Right ventricle myocardium superior (tissue), 1 donor: ENCODE measurements at regions not wholly inside any gene's neighbourhood (a gene's known extent, or its start where the extent isn't known, plus 50 kb on each side); places are given as distances from the start of the nearest gene placed in this dataset.

Experiments
- ATAC-seq: fragments of 200-7000 bp; cut with Tn5 transposase; one replicate; pipeline ENCODE4 v1.9.1; 2020; ENCODE audit warnings: mild to moderate bottlenecking; ENCODE audit not compliant: poor library complexity
- DNase-seq: peaks from one replicate; pipeline ENCODE4 v3.0.0-alpha.2; 2020
- intact Hi-C: fragments of 100-400 bp; cut with DNase I; formaldehyde crosslinking; loops from one replicate; pipeline ENCODE4 v1.11.2; 2022
- donor health status: DM: no; HTN: yes; CAD: no; lungs with severe emphysema.

DNA sequence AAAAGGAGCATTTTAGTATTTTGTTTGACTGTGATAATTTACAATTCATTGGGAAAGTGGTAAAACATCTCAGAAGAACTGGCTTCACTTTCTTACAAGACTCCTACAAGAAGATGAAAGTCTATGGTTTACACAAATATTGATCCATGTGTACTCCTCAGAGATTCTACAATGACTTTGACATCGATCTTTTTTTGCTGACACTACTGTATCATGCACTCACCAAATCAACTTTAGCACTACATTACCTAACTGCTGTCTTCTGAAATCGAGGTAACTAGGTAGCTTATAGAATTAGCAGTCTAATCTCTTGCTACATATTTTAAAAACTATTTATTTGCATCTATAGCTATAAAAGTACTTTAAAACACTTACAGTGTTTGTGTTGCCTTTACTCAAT lies 757.6 kb downstream of the TBL1XR1 start:
- DNase-seq (no peak), ATAC-seq (no peak)
- intact Hi-C loops: no loop called here

DNA sequence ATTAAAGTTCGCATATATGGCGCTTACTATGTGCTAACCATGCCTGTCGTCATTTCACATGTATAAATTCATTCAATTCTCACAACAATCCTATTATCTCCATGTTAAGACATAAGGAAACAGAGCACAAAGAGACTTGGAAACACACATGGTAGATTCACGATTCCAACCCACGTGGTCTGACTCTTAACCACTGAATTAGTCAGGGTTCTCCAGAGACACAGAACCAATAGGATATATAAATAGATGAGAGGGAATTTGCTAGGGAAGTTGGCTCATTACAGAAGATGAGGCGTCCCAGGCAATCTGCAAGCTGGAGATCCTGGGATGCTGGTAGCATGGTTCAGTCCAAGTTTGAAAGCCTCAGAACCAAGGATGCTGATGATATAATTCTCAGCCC lies 765.3 kb downstream of the TBL1XR1 start:
- intact Hi-C loops: no loop called here
- DNase-seq (no peak), ATAC-seq (no peak)

DNA sequence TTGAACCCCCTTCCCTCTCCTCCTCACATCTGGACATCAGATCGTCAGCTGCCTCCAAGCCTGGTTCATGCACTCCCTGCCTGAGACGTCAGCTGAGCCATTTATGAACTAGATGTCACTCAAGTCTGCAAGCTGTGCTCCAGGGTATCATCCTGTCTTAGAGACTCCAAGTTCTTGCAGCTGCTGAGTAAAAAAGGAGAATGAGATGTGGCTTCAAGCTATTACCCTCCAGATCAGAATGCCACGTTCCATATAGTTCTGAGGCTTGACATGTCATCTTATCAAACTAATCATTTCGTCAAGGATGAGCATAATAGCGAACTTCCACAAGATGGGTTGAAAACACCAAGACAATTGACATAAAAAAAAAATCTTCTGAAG lies 766.3 kb downstream of the TBL1XR1 start:
- intact Hi-C loops: no loop called here
- no peak for ATAC-seq

DNA sequence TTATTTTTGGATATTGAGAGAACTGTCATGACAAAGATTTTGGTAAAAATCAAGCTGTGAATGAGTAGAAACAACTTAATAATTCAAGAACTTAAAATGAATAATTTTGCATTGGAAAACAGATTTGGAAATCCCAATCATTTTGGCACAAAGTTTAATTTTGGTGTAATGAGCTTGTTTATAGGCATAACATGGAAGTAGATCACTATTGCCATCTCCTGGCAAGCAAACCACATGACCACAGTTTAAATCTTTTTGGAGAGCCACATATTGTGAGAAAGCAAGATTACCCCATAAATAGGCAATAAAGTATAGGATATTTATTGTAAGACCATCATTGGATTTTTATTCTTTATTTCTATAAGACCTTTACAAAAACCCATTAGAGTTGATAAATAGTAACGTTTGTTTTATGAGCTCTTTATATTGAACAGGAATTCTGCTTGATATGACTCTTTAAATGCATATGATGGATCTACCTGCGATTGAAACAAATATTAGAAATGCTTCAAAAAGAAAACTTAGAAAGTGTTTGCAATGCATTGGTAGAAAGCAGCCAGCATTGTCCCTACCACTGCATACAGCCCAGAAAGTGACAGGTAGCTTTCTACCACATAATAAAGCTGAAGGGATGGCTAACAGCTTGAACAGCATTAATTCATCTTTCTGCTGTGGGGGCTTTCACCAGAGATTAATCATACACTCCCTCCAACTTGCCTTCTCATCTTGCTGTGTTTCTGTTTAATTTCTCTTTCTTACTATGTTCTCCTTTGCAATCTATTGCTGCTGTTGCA lies 766.8 kb downstream of the TBL1XR1 start:
- ATAC-seq (no peak), DNase-seq (no peak)
- intact Hi-C loops: no loop called here

More for the DNA sequence above, 766.3 kb downstream of the TBL1XR1 start:
- DNase-seq: no peak

DNA sequence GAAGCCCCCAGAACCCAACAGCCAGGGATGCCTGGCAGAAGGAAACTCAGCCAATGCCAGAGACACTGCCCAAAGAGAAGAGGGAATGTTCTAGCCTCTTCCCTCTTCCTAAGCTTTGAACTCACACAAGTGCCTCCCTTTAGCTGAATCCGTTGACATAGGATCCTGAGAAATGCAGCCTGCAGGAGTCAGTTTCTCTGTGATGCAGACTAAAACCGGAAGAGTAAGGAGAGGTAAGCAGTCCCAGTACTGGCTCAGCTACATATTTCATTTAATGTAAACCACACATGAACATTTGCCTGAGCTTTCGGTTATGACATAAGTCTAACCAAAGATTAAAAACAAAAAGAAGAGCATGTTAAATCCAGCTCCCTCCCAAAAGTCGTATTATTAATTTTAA lies 768.7 kb downstream of the TBL1XR1 start:
- ATAC-seq (no peak), DNase-seq (no peak)
- intact Hi-C loops: no loop called here

DNA sequence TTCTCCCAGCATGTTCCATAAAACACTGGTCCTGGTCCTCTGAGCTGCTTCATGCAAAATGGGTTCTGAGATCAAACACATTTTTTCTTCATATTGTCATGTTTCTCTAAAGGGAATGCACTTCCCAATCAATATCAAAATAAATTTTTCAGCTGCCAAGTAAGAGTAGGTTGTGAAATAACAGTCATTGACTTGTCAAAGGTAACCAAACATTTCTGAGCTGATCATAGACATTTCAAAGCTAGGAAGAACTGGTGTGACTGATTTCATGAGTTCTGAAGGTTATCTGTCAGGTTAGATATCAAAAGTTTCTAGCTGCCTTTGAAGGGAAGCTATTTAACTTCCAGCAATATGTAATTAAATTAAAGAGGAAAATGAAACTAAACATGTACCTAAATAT lies 770.9 kb downstream of the TBL1XR1 start:
- ATAC-seq: no peak
- intact Hi-C loops: no loop called here

DNA sequence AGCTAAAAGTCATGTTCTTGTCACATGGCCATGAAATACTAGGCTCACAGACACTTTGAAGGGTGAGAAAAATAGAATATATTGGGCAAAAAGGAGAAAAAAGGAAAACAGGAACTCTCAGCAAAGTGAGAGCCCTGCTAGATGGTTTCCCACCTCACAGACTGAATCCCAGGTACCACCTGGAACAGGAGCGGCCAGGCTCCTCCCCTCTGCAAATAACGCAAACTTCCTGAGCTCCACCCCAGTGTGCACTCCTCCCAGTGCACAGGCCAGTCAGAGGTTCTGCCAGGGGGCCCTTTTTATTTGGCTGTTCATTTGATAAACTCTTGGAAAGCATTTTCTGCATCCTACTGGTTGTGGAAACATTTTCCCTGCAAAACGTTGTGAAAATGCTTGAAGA lies 780.4 kb downstream of the TBL1XR1 start:
- intact Hi-C loops: no loop called here
- ATAC-seq (no peak), DNase-seq (no peak)

More for the DNA sequence above, 770.9 kb downstream of the TBL1XR1 start:
- no peak for DNase-seq

DNA sequence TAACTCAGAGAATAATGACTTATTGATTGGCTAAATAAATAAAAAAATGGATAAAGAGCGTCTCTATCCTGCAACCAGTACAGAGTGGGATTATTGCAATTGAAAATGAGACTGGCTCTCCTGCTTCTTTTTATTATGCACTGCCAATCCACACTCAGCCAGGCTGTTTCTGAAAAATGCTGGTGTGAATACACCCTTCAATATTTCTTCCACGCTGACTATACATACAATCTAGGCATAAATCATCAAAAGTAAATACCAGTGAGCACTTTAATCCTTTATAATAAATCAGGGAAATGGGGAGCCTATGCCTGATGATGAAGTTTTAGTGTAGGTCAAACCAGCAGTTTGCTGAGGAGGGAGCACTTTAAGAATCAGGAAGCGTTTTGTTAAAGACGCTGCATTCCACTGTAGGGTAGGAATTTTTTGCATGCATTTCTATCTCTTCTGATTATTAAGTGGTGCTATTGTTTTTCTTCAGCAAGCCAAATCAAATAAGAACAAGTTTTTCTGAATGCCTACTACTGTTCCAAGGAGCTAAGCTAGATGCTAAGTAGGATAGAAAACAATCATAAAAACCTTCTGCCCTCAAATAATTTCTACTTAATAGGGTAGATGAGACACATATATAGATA lies 781.5 kb downstream of the TBL1XR1 start:
- ATAC-seq (no peak), DNase-seq (no peak)
- intact Hi-C loops: no loop called here

DNA sequence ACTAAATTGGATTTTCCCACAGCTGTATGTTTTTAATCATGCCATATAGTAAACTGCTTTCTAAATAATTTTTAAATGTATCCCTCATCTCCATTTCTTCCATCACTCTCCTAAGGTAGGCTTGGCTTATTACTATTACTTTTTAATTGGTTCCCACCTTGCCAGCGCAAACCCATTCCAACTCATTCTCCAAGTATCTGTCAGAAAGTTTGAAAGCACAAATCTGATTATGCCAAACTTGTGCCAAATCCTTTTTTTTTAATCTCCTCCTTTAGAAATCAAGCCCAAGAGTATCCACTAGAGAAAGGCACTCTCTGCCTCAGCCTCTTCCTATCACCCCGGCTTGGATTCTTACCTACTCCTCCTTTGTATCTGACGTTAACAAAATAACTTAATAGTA lies 784.5 kb downstream of the TBL1XR1 start:
- ATAC-seq (no peak), DNase-seq (no peak)
- intact Hi-C loops: no loop called here

DNA sequence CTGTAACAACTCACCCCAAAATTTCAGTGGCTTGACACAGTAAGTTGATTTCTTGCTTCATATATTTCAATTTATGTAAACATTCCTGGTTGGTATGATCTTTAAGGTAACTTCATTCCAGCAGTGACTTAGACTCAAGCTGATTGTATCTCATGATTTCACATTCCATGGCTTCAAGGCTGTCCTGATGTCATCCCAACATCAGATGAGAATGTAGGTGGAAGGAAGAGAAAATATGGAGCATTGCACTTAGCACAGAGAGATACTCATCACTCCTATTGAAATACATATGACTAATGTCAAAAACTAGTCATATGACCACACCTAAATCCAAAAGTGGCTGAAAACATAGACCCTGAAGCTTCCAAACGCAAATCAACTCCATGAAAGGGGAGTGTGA lies 793.8 kb downstream of the TBL1XR1 start:
- no peak for ATAC-seq
- DNase-seq: no peak
- intact Hi-C loops: no loop called here

DNA sequence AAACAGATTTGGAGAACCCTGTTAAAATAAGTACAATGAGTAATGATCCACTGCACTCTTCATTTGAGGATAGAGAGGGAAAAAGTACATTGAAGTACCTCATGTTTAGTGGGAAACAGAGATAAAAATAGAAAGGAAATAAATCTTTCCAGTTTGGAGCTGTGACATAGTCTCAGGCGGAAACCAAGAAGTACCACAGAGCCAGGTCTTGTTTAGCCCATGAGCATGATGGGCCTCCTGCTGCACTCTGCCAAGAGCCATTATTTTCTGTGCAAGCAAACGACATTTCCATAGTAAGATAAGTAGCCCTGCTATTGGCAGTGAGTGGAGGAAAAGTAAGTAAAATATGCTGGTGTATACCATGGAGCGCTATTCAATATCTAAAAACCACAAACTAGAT lies 796.1 kb downstream of the TBL1XR1 start:
- no peak for DNase-seq
- ATAC-seq: no peak
- intact Hi-C loops: no loop called here

DNA sequence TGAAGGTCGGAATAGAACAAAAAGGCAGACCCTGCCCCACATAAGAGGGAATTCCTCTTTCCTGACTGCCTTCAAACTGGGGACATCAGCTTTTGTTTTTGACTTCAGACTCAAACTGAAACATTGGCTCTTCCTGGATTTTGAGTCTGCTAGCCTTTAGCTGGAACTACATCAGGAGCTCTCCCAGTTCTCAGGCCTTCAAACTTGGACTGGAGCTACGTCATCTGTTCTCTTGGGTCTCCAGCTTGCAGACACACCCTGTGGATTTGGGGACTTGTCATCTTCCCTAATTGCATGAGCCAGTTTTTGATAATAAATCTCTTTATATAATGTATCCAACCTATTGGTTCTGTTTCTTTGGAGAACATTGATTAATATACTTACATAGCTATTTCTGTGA lies 798.1 kb downstream of the TBL1XR1 start:
- ATAC-seq: no peak
- DNase-seq: no peak
- intact Hi-C loops: no loop called here

DNA sequence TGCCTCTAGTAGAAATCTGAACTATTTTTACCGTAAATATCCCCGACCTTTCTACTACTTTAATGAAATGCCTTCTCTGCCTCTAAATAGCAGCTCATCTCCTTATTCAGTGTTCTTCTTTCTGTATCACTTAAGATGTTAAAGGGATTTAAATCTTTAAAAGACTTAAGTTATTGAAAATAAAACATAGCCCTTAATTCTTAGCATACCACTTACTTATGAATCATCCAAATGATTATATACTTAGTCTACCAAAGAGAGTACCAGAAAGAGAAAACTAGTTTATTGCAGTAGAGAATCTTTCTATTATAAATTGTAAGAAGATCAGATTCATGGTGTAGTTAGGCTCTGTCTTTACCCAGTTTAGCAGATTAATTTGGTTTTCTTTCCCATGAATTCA lies 802.0 kb downstream of the TBL1XR1 start:
- ATAC-seq: no peak
- DNase-seq: no peak
- intact Hi-C loops: no loop called here

DNA sequence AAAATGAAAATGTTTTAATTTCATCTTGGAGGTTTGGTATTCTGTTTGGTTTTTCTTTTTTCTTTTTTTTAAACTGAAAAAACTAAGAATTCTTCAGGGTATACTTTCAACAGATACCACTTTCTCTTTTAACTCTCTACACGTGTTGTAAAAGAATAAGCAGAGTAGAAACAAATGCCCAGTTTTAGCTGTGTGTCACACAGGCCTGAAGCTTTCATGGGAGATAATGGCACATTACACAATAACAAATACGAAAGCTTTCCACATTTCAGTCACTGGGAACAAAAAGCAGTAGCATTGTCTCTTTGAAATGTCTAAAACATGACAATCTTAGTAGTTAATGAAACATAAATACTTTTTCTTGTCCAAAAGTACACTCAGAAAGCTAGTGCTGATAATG lies 818.5 kb downstream of the TBL1XR1 start:
- intact Hi-C loops: no loop called here
- DNase-seq (no peak), ATAC-seq (no peak)

DNA sequence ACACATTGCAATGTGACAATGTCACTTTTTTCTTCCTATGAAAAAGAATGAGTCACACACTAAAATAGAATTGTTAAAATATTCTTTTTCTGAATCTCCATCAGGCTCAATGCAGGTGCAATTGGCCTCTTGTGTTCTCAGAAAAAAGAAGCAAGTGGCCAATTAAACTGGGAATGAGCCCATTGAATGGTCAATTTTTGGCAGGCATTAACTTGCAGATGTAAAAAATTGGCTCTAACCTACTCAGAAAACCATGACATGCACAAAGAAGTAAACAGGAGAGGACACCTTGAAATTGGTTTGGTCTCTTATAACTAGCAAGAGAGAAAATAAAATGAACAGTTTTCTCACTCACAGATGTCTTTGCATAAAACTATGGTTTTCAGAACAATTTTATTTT lies 820.8 kb downstream of the TBL1XR1 start:
- intact Hi-C loops: no loop called here

DNA sequence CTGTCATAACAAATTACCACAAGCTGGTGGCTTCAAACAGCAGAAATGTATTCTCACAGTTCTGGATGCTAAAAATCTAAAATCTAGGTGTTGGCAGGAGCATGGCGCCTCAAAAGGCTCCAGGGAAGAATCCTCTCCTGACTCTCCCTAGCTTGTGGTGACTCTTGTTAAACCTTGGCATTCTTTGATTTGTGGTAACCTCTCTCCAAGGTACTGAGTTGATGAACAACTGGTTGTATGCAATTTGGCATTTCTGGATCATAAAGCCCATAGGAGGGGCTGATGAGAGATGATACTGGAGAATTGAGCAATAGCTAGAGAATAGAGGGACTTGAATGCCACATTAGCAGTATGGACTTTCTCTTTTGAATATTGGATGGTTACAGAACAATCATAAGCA lies 821.8 kb downstream of the TBL1XR1 start:
- DNase-seq (no peak), ATAC-seq (no peak)
- intact Hi-C loops: no loop called here

More for the DNA sequence above, 820.8 kb downstream of the TBL1XR1 start:
- ATAC-seq (no peak), DNase-seq (no peak)

DNA sequence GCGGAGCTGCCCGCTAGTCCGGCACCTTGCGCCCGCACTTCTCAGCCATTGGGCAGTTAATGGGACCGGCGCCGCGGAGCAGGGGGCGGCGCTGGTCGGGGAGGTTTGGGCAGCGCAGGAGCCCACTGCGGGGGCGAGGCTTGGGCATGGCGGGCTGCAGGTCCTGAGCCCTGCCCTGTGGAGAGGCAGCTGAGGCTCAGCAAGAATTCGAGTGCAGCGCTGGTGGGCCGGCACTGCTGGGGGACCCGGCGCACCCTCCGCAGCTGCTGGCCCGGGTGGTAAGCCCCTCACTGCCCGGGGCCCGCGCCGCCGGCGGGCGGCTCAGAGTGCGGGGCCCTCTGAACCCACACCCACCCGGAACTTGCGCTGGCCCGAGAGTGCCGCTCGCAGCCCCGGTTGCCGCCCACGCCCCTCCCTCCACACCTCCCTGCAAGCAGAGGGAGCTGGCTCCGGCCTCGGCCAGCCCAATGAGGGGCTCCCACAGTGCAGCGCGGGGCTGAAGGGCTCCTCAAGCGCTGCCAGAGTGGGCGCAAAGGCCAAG lies 835.0 kb downstream of the TBL1XR1 start:
- intact Hi-C loops: no loop called here
- no peak for ATAC-seq
- no peak for DNase-seq

DNA sequence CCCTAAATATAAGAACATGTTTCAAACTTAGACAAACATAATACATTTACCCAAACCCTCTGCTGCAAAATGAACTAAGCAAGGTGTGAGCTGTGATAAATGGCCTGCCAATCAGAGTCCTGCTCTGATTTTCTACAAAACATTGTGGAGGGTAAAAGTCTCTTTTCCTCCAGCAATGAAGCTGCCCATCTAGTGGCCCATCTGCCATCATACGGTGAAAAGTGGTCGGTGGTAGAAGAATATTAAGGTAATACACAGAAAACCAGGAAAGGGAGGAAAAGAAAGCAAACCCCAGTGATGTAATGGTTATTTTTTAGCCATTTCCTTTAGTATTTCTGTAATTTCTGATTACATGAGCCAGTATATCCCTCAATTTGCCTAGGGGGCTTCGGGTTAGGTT lies 838.1 kb downstream of the TBL1XR1 start:
- no peak for ATAC-seq
- intact Hi-C loops: no loop called here
- DNase-seq: no peak

DNA sequence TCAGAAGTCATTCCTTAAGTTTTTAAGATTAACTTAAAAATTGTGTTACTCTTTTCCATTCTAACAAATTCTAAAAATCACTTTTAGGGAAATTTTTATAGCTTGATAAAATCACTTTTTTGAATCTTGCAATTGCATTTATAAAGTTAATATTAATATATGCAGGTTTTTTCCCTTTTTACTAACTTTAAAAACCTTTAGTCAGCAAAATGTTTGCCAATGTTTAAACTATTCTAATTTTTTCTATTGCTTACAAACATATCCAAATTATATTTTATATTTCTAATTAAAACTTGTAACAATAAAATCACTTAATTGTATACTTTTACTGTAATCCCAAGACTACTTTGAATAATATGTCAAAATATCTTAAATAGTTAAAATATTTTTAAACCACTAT lies 839.4 kb downstream of the TBL1XR1 start:
- no peak for DNase-seq
- intact Hi-C loops: no loop called here
- ATAC-seq: no peak

DNA sequence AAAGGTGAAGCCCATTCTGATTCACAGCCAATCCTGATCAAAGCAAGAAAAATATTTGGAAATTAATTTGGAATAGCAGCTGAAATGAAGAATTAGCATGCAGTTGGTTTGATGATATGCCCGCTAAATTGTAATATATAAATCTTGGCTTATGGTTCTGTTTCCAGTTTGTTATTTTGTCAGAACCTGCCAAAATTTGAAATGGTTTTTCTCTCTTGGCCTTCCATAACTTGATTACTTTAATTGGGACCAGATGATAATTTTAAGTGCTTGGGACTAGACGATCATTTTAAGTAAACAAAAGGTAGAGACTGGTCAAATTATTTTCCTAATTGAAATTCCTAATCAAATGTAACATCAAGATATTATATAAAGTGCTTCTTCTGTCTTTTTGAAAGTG lies 842.4 kb downstream of the TBL1XR1 start:
- no peak for DNase-seq
- no peak for ATAC-seq
- intact Hi-C loops: no loop called here
